HG03521 (cell line): ENCODE measurements at regions not wholly inside any gene's neighbourhood (a gene's known extent, or its start where the extent isn't known, plus 50 kb on each side); places are given as distances from the start of the nearest gene placed in this dataset.
"Not testable (repeated sequence)": the region's sequence is repeated elsewhere in the genome, so short reads cannot be mapped to it uniquely, and the experiment has no call there.

Experiments used
- ATAC-seq: cut with Tn5 transposase; IDR thresholded peaks from one replicate; pipeline ENCODE4 v1.9.1; 2021; ENCODE audit warnings: mild to moderate bottlenecking, moderate library complexity; ENCODE audit not compliant: unreplicated experiment

GRCh38 chr5:145660897-145661640, 174.1 kb downstream of the PRELID2 start:
- ATAC-seq: no peak

DNA sequence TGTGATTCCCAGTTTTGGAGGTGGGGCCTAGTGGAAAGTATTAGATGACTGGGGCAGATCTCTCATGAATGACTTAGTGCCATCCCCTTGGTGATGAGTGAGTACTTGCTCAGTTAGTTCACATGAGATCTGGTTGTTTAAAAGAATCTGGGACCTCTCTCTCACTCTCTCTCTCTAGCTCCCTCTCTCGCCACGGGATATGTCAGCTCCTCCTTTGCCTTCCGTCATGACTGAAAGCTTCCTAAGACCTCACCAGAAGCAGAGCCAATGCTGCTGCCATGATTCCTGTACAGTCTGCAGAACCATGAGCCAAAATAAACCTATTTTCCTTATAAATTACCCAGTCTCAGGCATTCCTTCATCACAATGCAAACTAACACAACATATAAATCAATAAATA, 176.7 kb downstream of the PRELID2 start:
- no peak for ATAC-seq

DNA sequence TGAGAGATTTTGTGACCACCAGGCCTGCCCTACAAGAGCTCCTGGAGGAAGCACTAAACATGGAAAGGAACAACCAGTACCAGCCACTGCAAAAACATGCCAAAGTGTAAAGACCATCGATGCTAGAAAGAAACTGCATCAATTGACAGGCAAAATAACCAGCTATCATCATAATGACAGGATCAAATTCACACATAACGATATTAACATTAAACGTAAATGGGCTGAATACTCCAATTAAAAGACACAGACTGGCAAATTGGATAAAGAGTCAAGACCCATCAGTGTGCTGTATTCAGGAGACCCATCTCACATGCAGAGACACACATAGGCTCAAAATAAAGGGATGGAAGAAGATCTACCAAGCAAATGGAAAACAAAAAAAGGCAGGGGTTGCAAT, 182.4 kb downstream of the PRELID2 start:
- ATAC-seq: not testable (repeated sequence)

GRCh38 chr5:145647137-145647536, 188.0 kb downstream of the PRELID2 start:
- ATAC-seq: not testable (repeated sequence)

DNA sequence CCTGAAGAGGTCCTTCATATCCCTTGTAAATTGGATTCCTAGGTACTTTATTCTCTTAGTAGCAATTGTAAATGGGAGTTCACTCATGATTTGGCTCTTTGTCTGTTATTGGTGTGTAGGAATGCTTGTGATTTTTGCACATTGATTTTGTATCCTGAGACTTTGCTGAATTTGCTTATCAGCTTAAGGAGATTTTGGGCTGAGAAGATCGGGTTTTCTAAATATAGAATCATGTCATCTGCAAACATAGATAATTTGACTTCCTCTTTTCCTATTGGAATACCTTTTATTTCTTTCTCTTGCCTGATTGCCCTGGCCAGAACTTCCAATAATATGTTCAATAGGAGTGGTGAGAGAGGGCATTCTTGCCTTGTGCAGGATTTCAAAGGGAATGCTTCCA, 191.9 kb downstream of the PRELID2 start:
- not testable (repeated sequence) for ATAC-seq

- no peak for ATAC-seq
These were observed 197.7 kb downstream of the PRELID2 start for GRCh38 chr5:145637396-145637795.

DNA sequence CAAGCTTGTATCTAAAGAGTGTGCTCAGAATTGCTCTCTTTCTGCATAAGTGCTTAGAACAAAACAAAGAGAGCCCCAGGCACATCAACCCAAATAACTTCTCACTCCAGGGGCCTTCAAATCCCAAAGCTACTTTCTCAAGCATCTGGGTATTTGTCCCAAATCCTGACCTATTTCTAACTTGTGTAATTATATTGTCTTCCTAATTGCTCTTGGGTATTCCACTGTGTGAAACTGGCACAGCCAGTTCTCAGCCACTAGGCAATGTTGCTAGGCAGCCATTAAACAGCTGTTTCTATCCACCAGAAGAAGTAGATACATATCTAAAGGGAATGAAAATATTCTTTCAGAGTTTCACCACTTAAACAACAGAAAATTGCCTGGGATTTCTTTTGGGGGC, 198.8 kb downstream of the PRELID2 start:
- ATAC-seq: no peak

DNA sequence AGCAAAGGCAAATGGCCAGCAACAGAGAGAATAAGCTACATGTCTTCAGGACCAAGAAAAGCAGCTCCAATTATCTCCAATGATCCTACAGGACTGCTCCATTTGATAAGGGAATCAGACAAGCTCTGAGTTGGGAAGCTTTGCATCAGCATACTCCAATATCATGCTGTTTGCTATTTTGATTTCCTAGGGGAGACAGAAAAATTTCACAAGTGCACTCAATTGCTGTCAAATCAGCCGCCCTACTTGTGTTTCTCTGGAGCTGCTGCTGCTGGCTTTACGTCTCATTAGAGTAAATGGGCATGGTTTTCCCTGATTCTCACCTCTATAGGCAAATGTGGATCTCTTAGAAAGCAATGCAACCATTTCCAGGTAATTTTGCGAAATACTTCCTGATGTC, 201.7 kb downstream of the PRELID2 start:
- ATAC-seq: no peak

- no peak for ATAC-seq
These were observed 202.4 kb downstream of the PRELID2 start for GRCh38 chr5:145632701-145633100.

- ATAC-seq: no peak
These were observed 206.1 kb downstream of the PRELID2 start for GRCh38 chr5:145629047-145629446.

GRCh38 chr5:145628525-145628924, 206.6 kb downstream of the PRELID2 start:
- no peak for ATAC-seq

GRCh38 chr5:145619806-145620310, 215.3 kb downstream of the PRELID2 start:
- ATAC-seq: no peak

DNA sequence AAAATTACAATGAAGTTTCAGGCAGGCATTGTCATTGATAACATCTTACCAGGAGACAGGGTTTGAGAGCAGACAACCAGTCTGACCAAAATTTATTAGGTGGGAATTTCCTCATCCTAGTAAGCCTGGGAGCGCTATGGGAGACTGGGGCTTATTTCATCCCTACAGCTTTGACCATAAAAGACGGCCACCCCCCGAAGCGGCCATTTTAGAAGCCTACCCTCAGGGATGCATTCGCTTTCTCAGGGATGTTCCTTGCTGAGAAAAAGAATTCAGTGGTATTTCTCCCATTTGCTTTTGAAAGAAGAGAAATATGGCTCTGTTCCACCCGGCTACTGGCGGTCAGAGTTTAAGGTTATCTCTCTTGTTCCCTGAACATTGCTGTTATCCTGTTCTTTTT, 218.4 kb downstream of the PRELID2 start:
- not testable (repeated sequence) for ATAC-seq

GRCh38 chr5:145598983-145599382, 236.2 kb downstream of the PRELID2 start:
- ATAC-seq: no peak

- ATAC-seq: no peak
These were observed 237.0 kb downstream of the PRELID2 start for GRCh38 chr5:145598184-145598583.

GRCh38 chr5:145591578-145591977, 243.6 kb downstream of the PRELID2 start:
- ATAC-seq: no peak

- ATAC-seq: no peak
These were observed 246.1 kb downstream of the PRELID2 start for GRCh38 chr5:145589063-145589462.

- no peak for ATAC-seq
These were observed 246.6 kb downstream of the PRELID2 start for GRCh38 chr5:145588558-145588957.

- no peak for ATAC-seq
These were observed 247.0 kb downstream of the PRELID2 start for GRCh38 chr5:145588113-145588512.

GRCh38 chr5:145587710-145588109, 247.4 kb downstream of the PRELID2 start:
- no peak for ATAC-seq

DNA sequence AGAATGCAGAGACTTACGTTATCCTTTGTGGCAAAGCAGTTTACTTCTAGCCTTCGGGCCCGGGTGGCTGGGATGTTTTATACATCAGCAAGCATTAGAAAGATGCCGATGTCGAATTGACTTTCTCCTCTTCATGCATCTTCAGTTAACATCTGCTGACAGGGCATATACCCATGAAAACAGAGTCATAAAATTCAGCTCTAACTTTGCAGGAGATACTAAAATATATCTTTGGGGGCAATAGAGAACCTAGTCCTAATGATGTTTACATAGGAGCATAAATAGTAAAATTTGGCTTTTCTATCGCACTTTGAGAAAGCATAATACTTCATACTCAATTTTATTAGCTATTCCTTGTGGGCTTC, 247.9 kb downstream of the PRELID2 start:
- no peak for ATAC-seq

DNA sequence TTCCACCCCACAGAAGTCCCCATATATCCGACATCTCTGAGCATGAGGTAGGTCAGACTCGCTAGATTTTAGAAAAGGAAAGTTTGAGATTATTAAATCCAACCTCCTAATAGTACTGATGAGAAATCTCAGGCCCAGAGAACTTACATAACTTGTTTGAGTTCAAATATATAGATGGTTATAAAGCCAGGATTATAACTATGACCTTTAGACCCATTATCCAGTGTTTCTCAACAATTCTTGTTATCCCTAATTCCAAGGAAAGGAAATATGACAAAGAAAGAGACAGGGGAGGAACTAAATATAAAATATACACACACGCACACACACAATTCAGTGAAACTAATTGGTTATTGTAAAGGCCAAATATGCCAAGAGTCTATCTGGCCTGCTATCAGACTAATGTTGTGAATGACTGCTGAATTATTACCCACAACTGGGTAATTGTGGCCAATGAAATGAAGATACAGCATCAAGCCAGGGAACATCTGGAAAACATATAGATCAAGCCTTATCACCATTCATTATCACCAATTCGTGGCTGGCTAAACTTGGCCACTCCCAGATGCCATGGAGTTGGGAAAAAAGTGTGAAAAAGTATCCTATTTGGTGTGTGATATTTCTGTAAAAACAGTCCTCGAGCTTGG, 248.4 kb downstream of the PRELID2 start:
- no peak for ATAC-seq
